ENCODE measurements at regions not wholly inside any gene's neighbourhood (a gene's known extent, or its start where the extent isn't known, plus 50 kb on each side); places are given as distances from the start of the nearest gene placed in this dataset.

DNA sequence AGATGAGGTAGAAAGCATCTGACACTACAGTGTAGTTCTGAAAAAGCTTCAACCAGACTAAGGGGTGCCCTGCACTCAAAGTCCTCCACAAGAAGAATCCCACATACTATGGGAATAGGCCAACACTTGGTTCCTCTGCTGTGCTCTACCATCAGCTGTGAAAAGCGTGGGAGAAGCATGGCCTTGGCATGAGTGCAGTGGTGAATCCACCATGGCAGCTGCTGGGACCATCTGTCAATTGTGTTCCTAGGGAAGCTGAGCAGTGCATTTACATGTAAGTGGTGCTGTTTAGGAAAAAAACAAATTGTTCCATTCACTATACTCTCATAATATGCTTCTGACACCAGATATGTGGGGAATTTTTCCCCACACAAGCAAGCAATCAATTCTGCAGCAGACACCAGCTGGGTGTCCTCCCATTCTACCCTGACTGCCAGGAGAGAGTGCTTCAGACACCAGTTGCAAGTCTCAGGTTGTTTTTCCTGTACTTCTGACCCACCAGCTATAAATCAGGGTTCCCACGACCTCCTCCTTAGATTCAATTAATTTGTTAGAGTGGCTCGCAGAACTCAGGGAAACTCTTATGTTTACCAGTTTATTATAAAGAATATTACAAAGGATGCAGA, 230.8 kb upstream of the CHRM3 start:
- in situ Hi-C loops (cut with HindIII; ENCODE audit: low sequenced_read_pairs), result no loop called here
- DNase-seq (ENCODE audit: low read depth), result no peak
- no peak overlapping the region for H3K4me3 ChIP-seq (ENCODE audit: low read depth, low read length)
- TF ChIP-seq, protein P1, sequence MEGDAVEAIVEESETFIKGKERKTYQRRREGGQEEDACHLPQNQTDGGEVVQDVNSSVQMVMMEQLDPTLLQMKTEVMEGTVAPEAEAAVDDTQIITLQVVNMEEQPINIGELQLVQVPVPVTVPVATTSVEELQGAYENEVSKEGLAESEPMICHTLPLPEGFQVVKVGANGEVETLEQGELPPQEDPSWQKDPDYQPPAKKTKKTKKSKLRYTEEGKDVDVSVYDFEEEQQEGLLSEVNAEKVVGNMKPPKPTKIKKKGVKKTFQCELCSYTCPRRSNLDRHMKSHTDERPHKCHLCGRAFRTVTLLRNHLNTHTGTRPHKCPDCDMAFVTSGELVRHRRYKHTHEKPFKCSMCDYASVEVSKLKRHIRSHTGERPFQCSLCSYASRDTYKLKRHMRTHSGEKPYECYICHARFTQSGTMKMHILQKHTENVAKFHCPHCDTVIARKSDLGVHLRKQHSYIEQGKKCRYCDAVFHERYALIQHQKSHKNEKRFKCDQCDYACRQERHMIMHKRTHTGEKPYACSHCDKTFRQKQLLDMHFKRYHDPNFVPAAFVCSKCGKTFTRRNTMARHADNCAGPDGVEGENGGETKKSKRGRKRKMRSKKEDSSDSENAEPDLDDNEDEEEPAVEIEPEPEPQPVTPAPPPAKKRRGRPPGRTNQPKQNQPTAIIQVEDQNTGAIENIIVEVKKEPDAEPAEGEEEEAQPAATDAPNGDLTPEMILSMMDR (IDR thresholded peaks at IDR 0.05; ENCODE audit: low read depth, low read length, missing control alignments), result no peak

GRCh38 chr1:239151937-239152336, 234.4 kb upstream of the CHRM3 start:
- TF ChIP-seq, protein P1 (IDR thresholded peaks at IDR 0.05; ENCODE audit: low read depth, low read length, missing control alignments), result no peak
- in situ Hi-C loops (cut with HindIII; ENCODE audit: low sequenced_read_pairs), result no loop called here
- DNase-seq (ENCODE audit: low read depth), result no peak
- no peak overlapping the region for H3K4me3 ChIP-seq (ENCODE audit: low read depth, low read length)

- TF ChIP-seq, protein P1 (IDR thresholded peaks at IDR 0.05; ENCODE audit: low read depth, low read length, missing control alignments), result no peak
- in situ Hi-C loops (cut with HindIII; ENCODE audit: low sequenced_read_pairs), result no loop called here
- no peak overlapping the region for H3K4me3 ChIP-seq (ENCODE audit: low read depth, low read length)
- DNase-seq (ENCODE audit: low read depth), result no peak
These were observed 245.4 kb upstream of the CHRM3 start for GRCh38 chr1:239140968-239141367.

- in situ Hi-C loops (cut with HindIII; ENCODE audit: low sequenced_read_pairs), result no loop called here
- DNase-seq (ENCODE audit: low read depth), result no peak
- TF ChIP-seq, protein P1 (IDR thresholded peaks at IDR 0.05; ENCODE audit: low read depth, low read length, missing control alignments), result no peak
- H3K4me3 ChIP-seq (ENCODE audit: low read depth, low read length), result no peak overlapping the region
These were observed 246.6 kb upstream of the CHRM3 start for GRCh38 chr1:239139801-239140200.

DNA sequence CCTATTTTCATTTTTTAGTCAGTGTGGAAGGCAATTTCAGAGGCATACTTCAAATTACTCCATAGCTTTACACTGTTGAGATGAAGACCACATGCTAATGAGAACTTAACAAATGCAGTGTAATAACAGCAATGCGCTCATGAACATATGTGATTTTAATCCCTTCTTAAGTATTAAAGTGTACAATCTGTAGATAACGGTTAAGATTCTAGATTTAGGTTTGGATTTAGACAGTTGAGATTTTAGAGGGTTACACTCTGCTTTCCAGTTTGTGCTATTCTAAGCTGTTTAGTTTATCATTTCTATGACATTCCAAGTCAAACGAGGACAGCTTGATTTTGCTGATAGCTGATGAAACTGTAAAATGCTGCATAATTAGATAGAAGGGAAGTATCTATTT, 257.8 kb upstream of the CHRM3 start:
- in situ Hi-C loops (cut with HindIII; ENCODE audit: low sequenced_read_pairs), result no loop called here
- TF ChIP-seq, protein P1 (IDR thresholded peaks at IDR 0.05; ENCODE audit: low read depth, low read length, missing control alignments), result no peak
- DNase-seq (ENCODE audit: low read depth), result no peak
- no peak overlapping the region for H3K4me3 ChIP-seq (ENCODE audit: low read depth, low read length)

DNA sequence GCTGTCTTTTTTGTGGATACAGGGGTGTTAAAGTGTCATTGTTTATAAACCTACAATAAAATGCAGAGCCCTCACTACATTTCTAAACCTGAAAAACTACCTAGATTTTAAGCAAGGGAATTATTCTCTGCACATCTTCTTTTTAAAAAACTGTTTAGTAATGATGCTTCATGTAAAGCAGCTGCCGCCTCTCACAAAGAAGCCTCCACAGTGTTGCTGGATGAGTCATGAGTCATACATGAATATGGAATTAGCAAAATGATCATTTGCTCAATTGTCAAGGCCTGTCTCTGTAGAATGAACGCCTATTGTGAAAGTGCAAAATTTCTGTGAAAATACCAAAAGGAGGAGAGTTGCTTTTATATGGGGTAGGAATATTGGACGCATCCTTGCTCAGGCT, 259.5 kb upstream of the CHRM3 start:
- TF ChIP-seq, protein P1 (IDR thresholded peaks at IDR 0.05; ENCODE audit: low read depth, low read length, missing control alignments), result no peak
- DNase-seq (ENCODE audit: low read depth), result peak; percentile 0
- in situ Hi-C loops (cut with HindIII; ENCODE audit: low sequenced_read_pairs), result no loop called here
- H3K4me3 ChIP-seq (ENCODE audit: low read depth, low read length), result no peak overlapping the region
